H9 (cell line): ENCODE measurements at regions not wholly inside any gene's neighbourhood (a gene's known extent, or its start where the extent isn't known, plus 50 kb on each side); places are given as distances from the start of the nearest gene placed in this dataset.

Experiments used
- DNase-seq: peaks from one replicate; pipeline ENCODE4 v3.0.0-alpha.2; 2017
- H2AFZ ChIP-seq: one replicate; pipeline ENCODE4 v1.6.1; 2013; ENCODE audit warnings: mild to moderate bottlenecking, low read length, control low read depth, moderate library complexity
- H2AK5ac ChIP-seq: 2 replicates; pipeline ENCODE4 v1.6.1; 2013; ENCODE audit warnings: low read length, control low read depth, mixed read lengths; ENCODE audit not compliant: insufficient read length
- H2BK120ac ChIP-seq: one replicate; pipeline ENCODE4 v1.6.1; 2013; ENCODE audit warnings: low read depth, mild to moderate bottlenecking, low read length, control low read depth, inconsistent platforms; ENCODE audit not compliant: poor library complexity, severe bottlenecking
- H2BK12ac ChIP-seq: 2 replicates; pipeline ENCODE4 v1.6.1; 2013; ENCODE audit warnings: low read length, control low read depth, mixed read lengths, low read depth; ENCODE audit not compliant: insufficient read length
- H2BK15ac ChIP-seq: 2 replicates; pipeline ENCODE4 v1.6.1; 2013; ENCODE audit warnings: low read depth, low read length, control low read depth
- H2BK20ac ChIP-seq: one replicate; pipeline ENCODE4 v1.6.1; 2013; ENCODE audit warnings: low read depth, mild to moderate bottlenecking, low read length, control low read depth, inconsistent platforms; ENCODE audit not compliant: poor library complexity, severe bottlenecking
- H2BK5ac ChIP-seq: 2 replicates; pipeline ENCODE4 v1.6.1; 2013; ENCODE audit warnings: low read length, control low read depth, mixed read lengths; ENCODE audit not compliant: insufficient read length
- H3K14ac ChIP-seq: 2 replicates; pipeline ENCODE4 v1.6.1; 2013; ENCODE audit warnings: low read length, control low read depth; ENCODE audit not compliant: insufficient read depth
- H3K18ac ChIP-seq: 2 replicates; pipeline ENCODE4 v1.6.1; 2013; ENCODE audit warnings: low read depth, mild to moderate bottlenecking, mixed read lengths, low read length, control low read depth; ENCODE audit not compliant: insufficient read length
- H3K23ac ChIP-seq: 2 replicates; pipeline ENCODE4 v1.6.1; 2013; ENCODE audit warnings: low read length, control low read depth, mixed read lengths, low read depth; ENCODE audit not compliant: insufficient read length
- H3K23me2 ChIP-seq: 2 replicates; pipeline ENCODE4 v1.6.1; 2013; ENCODE audit warnings: low read depth, mild to moderate bottlenecking, mixed read lengths, low read length, control low read depth; ENCODE audit not compliant: insufficient read length, poor library complexity, severe bottlenecking
- H3K27ac ChIP-seq: 2 replicates; pipeline ENCODE4 v1.5.1; 2013; ENCODE audit warnings: low read length, control low read depth, mixed read lengths, low read depth; ENCODE audit not compliant: insufficient read length
- H3K27me3 ChIP-seq: 2 replicates; pipeline ENCODE4 v1.6.1; 2013; ENCODE audit warnings: low read length, control low read depth, inconsistent platforms; ENCODE audit not compliant: insufficient read depth
- H3K4ac ChIP-seq: 2 replicates; pipeline ENCODE4 v1.6.1; 2013; ENCODE audit warnings: low read depth, mild to moderate bottlenecking, control low read depth, inconsistent platforms, low read length, moderate library complexity
- H3K4me1 ChIP-seq: 2 replicates; pipeline ENCODE4 v1.6.1; 2013; ENCODE audit warnings: low read length, control low read depth, inconsistent platforms; ENCODE audit not compliant: insufficient read depth
- H3K4me2 ChIP-seq: 2 replicates; pipeline ENCODE4 v1.6.1; 2013; ENCODE audit warnings: low read length, control low read depth, mixed read lengths; ENCODE audit not compliant: insufficient read length, insufficient read depth
- H3K56ac ChIP-seq: 2 replicates; pipeline ENCODE4 v1.6.1; 2013; ENCODE audit warnings: low read depth, mild to moderate bottlenecking, mixed read lengths, low read length, control low read depth; ENCODE audit not compliant: insufficient read length
- H3K79me1 ChIP-seq: 2 replicates; pipeline ENCODE4 v1.6.1; 2013; ENCODE audit warnings: low read depth, mild to moderate bottlenecking, moderate library complexity, low read length, control low read depth, inconsistent platforms; ENCODE audit not compliant: insufficient read depth, poor library complexity, severe bottlenecking
- H3K79me2 ChIP-seq: 2 replicates; pipeline ENCODE4 v1.6.1; 2013; ENCODE audit warnings: low read length, control low read depth, inconsistent platforms; ENCODE audit not compliant: insufficient read depth
- H3K9ac ChIP-seq: 2 replicates; pipeline ENCODE4 v1.6.1; 2013; ENCODE audit warnings: low read length, control low read depth, mixed read lengths; ENCODE audit not compliant: insufficient read length; ENCODE audit errors: extremely low read depth
- H3K9me3 ChIP-seq: one replicate; pipeline ENCODE4 v1.6.1; 2013; ENCODE audit warnings: low read depth, low read length, inconsistent platforms; ENCODE audit not compliant: control insufficient read depth
- H3T11ph ChIP-seq: one replicate; pipeline ENCODE4 v1.6.1; 2013; ENCODE audit warnings: mild to moderate bottlenecking, low read length, control low read depth, inconsistent platforms
- H4K20me1 ChIP-seq: one replicate; pipeline ENCODE4 v1.6.1; 2013; ENCODE audit not compliant: control insufficient read depth, insufficient read length, insufficient read depth
- H4K5ac ChIP-seq: 2 replicates; pipeline ENCODE4 v1.6.1; 2013; ENCODE audit warnings: low read depth, mild to moderate bottlenecking, mixed read lengths, low read length, control low read depth; ENCODE audit not compliant: insufficient read length
- H4K8ac ChIP-seq: replicated peaks from 2 replicates; pipeline ENCODE4 v1.6.1; 2013; ENCODE audit warnings: low read length, control low read depth, mixed read lengths, low read depth; ENCODE audit not compliant: insufficient read length
- H4K91ac ChIP-seq: 2 replicates; pipeline ENCODE4 v1.6.1; 2013; ENCODE audit warnings: low read depth, mild to moderate bottlenecking, moderate library complexity, mixed read lengths, low read length, control low read depth; ENCODE audit not compliant: insufficient read length
- H3K27ac Mint-ChIP-seq, 3 experiments: 2 replicates in 2 of 3; 3 replicates in 1 of 3; pipeline ENCODE4 v1.8.0; 2020 to 2021; ENCODE audit warnings: mixed read lengths in 3 of 3, mild to moderate bottlenecking in 1 of 3, moderate library complexity in 1 of 3
- H3K27me3 Mint-ChIP-seq: 2 replicates; pipeline ENCODE4 v1.8.0; 2021; ENCODE audit warnings: low read depth, mild to moderate bottlenecking, moderate library complexity, mixed read lengths
- H3K36me3 Mint-ChIP-seq, 3 experiments: 2 replicates in 2 of 3; 3 replicates in 1 of 3; pipeline ENCODE4 v1.8.0; 2020 to 2021; ENCODE audit warnings: low read depth in 3 of 3, mixed read lengths in 3 of 3; ENCODE audit not compliant: insufficient read depth in 1 of 3
- H3K4me1 Mint-ChIP-seq, 2 experiments: 2 replicates each; pipeline ENCODE4 v1.8.0; 2020; ENCODE audit warnings: mixed read lengths in 2 of 2
- H3K4me3 Mint-ChIP-seq, 2 experiments: 2 replicates in 1 of 2; 3 replicates in 1 of 2; pipeline ENCODE4 v1.8.0; 2020 to 2021; ENCODE audit warnings: mild to moderate bottlenecking in 2 of 2, mixed read lengths in 2 of 2, moderate library complexity in 1 of 2
- H3K9me3 Mint-ChIP-seq, 2 experiments: 2 replicates in 1 of 2; 3 replicates in 1 of 2; pipeline ENCODE4 v1.8.0; 2020; ENCODE audit warnings: mild to moderate bottlenecking in 2 of 2, mixed read lengths in 2 of 2, moderate library complexity in 1 of 2
- WGBS: extraction: QIAGEN DNeasy Blood & Tissue Kit; methylation state at CpG from one replicate; pipeline ENCODE4 v1.1.7; 2013; ENCODE audit warnings: missing lambda C conversion rate, low lambda C conversion rate, mixed read lengths; ENCODE audit not compliant: insufficient read length; ENCODE audit errors: extremely low coverage; 5-methylcytosine and 5-hydroxymethylcytosine counted together
- TF ChIP-seq, protein P1 (sequence below): fragments of 200-600 bp; sonication (generic); conservative IDR thresholded peaks from 3 replicates; pipeline ENCODE4 v1.8.0; 2021; ENCODE audit warnings: antibody characterized with exemption, mild to moderate bottlenecking

DNA sequence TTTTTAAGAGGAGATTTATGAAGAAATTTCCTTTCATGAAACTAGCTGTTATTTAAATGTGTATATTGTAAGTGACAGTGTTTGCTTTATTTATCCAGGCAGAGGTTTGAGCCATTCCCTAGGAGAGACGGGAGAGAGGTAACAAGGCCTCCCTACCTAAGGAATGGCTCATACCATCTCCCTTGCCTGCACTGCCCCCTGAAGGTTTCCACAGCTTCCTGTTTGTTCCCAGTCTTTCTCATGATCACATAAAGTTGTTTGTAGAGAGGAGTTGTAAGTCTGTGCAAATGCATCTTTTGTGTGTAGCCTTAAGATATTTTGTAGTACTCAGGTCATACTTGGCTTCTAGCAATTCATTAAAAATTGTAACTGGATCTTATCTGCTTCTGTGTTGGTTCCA, 1504.5 kb upstream of the PCDH10 start:
- H3K27ac ChIP-seq, result no peak overlapping the region

More for the DNA sequence above, 1504.5 kb upstream of the PCDH10 start:
- H2BK5ac ChIP-seq, result no peak overlapping the region
- H3K4me3 Mint-ChIP-seq, result no peak overlapping the region
- H4K20me1 ChIP-seq, result no peaks in the 10 kb centered on the region
- no peak overlapping the region for H3K23ac ChIP-seq
- H3K4me2 ChIP-seq, result no peak overlapping the region
- H2BK15ac ChIP-seq, result no peak overlapping the region
- no peak overlapping the region for H3T11ph ChIP-seq
- no peak overlapping the region for H4K8ac ChIP-seq
- no peaks in the 10 kb centered on the region for H3K27me3 ChIP-seq
- no peak overlapping the region for H3K56ac ChIP-seq
- H3K79me2 ChIP-seq, result no peaks in the 10 kb centered on the region
- H3K14ac ChIP-seq, result no peak overlapping the region
- WGBS, result no CpG with 5 or more reads among the region's 1 CpG
- H3K23me2 ChIP-seq, result no peaks in the 10 kb centered on the region
- no peak overlapping the region for H4K5ac ChIP-seq
- DNase-seq, result peak; percentile 76
- H2BK120ac ChIP-seq, result no peak overlapping the region
- no peak overlapping the region for H2BK12ac ChIP-seq
- peaks cover 0 to 10% (median 0%) of the 10 kb centered on the region in 3 experiments; a peak in 2 of 7 replicates for H3K36me3 Mint-ChIP-seq
- no peaks in the 10 kb centered on the region for H3K27me3 Mint-ChIP-seq
- H3K18ac ChIP-seq, result no peak overlapping the region
- TF ChIP-seq, protein P1, sequence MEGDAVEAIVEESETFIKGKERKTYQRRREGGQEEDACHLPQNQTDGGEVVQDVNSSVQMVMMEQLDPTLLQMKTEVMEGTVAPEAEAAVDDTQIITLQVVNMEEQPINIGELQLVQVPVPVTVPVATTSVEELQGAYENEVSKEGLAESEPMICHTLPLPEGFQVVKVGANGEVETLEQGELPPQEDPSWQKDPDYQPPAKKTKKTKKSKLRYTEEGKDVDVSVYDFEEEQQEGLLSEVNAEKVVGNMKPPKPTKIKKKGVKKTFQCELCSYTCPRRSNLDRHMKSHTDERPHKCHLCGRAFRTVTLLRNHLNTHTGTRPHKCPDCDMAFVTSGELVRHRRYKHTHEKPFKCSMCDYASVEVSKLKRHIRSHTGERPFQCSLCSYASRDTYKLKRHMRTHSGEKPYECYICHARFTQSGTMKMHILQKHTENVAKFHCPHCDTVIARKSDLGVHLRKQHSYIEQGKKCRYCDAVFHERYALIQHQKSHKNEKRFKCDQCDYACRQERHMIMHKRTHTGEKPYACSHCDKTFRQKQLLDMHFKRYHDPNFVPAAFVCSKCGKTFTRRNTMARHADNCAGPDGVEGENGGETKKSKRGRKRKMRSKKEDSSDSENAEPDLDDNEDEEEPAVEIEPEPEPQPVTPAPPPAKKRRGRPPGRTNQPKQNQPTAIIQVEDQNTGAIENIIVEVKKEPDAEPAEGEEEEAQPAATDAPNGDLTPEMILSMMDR, result peak; percentile 84
- H3K9me3 Mint-ChIP-seq, result peaks cover 6 to 11% of the 10 kb centered on the region in 2 experiments; a peak in 3 of 5 replicates
- no peaks in the 10 kb centered on the region for H3K79me1 ChIP-seq
- no peak overlapping the region for H3K27ac Mint-ChIP-seq
- H3K9me3 ChIP-seq, result no peaks in the 10 kb centered on the region
- no peak overlapping the region for H2AFZ ChIP-seq
- no peak overlapping the region for H4K91ac ChIP-seq
- no peak overlapping the region for H3K4ac ChIP-seq
- H2BK20ac ChIP-seq, result no peak overlapping the region
- no peaks in the 10 kb centered on the region for H3K4me1 ChIP-seq
- H3K9ac ChIP-seq, result no peak overlapping the region
- H3K4me1 Mint-ChIP-seq, result peaks cover 3 to 5% of the 10 kb centered on the region in 2 experiments; a peak in 3 of 4 replicates
- H2AK5ac ChIP-seq, result no peak overlapping the region
